ENCODE measurements at regions not wholly inside any gene's neighbourhood (a gene's known extent, or its start where the extent isn't known, plus 50 kb on each side); places are given as distances from the start of the nearest gene placed in this dataset.
"Not testable (repeated sequence)": the region's sequence is repeated elsewhere in the genome, so short reads cannot be mapped to it uniquely, and the experiment has no call there.

DNA sequence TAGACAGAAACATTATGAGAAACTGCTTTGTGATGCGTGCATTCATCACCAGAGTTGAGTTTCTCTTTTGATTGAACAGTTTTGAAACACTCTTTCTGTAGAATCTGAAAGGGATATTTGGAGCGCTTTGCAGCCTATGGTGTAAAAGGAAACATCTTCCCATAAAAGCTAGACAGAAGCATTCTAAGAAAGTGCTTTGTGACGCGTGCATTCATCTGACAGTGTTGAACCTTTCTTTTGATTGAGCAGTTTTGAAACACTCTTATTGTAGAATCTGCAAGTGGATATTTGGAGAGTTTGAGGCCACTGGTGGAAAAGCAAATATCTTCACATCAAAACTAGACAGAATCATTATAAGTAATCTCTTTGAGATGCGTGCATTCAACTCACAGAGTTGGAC is 3131.6 kb downstream of the TUBA3C start:
- peaks cover 18% of the 10 kb centered on the region for H3K9me3 Mint-ChIP-seq
- H3K4me1 Mint-ChIP-seq (ENCODE audit: low read depth); H3K27ac Mint-ChIP-seq; H3K4me3 Mint-ChIP-seq; H3K27me3 Mint-ChIP-seq; H3K36me3 Mint-ChIP-seq (ENCODE audit: low read depth); intact Hi-C loops (cut with micrococcal nuclease): not testable (repeated sequence)

DNA sequence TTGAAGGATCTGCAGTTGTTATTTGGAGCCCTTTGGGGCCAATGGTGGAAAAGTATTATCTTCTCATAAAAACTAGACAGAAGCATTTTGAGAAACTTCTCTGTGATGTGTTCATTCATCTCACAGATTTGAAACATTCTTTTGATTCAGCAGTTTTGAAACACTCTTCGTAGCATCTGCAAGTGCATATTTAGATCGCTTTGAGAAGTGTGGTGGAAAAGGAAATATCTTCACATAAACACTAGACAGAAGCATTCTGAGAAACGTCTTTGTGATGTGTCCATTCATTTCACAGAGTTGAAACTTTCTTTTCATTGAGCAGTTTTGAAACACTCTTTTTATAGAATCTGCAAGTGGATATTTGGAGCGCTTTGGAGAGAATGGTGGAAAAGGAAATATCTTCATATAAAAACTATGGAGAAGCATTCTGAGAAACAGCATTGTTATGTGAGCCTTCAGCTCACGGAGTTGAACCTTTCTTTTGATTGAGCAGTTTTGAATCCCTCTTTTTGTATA is 3164.1 kb downstream of the TUBA3C start:
- peaks cover 67% of the 10 kb centered on the region for H3K9me3 Mint-ChIP-seq
- H3K27me3 Mint-ChIP-seq; H3K27ac Mint-ChIP-seq; H3K4me3 Mint-ChIP-seq; intact Hi-C loops (cut with micrococcal nuclease); H3K36me3 Mint-ChIP-seq (ENCODE audit: low read depth); H3K4me1 Mint-ChIP-seq (ENCODE audit: low read depth): not testable (repeated sequence)

DNA sequence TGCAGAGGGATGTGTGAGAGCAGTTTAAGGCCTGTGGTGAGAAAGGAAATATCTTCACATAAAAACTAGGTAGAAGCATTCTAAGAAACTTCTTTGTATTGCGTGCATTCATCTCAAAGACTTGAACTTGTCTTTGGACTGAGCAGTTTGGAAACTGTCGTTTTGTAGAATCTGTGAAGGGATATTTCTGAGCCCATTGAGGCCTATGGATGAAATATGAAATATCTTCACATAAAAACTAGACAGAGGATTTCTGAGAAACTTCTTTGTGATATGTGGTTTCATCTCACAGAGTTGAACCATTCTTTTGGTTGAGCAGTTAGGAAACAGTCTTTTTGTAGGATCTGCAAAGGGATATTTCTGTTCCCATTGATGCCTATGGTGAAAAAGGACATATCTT is 3173.4 kb downstream of the TUBA3C start:
- H3K9me3 Mint-ChIP-seq, result peaks cover 55% of the 10 kb centered on the region
- H3K4me3 Mint-ChIP-seq; H3K4me1 Mint-ChIP-seq (ENCODE audit: low read depth); H3K36me3 Mint-ChIP-seq (ENCODE audit: low read depth); intact Hi-C loops (cut with micrococcal nuclease); H3K27ac Mint-ChIP-seq; H3K27me3 Mint-ChIP-seq: not testable (repeated sequence)

All from dendritic cell treated with granulocyte-macrophage colony-stimulating factor and Interleukin-4, amounts not matched to agents 40 ng/mL and 50 ng/mL, for 4 days (primary cell).